Activated naive CD8-positive, alpha-beta T cell treated with anti-CD3 and anti-CD28 coated beads, Interleukin-2, amount 10 ng/mL, durations not matched to agents 7 days and 5 days (primary cell): ENCODE measurements at regions not wholly inside any gene's neighbourhood (a gene's known extent, or its start where the extent isn't known, plus 50 kb on each side); places are given as distances from the start of the nearest gene placed in this dataset.
"Not testable (repeated sequence)": the region's sequence is repeated elsewhere in the genome, so short reads cannot be mapped to it uniquely, and the experiment has no call there.

Experiments used
- ATAC-seq: fragments of 150-1000 bp; cut with Tn5 transposase; one replicate; pipeline ENCODE4 v1.10.0; 2021; ENCODE audit warnings: low read depth, moderate library complexity
- POLR2A ChIA-PET: fragments of 350-600 bp; sonication (Branson Sonifier 250); formaldehyde crosslinking; loops from one replicate; lab custom pipeline; 2021; ENCODE audit warnings: antibody characterized with exemption; lab: Charles Lee
- DNase-seq: peaks from one replicate; pipeline ENCODE4 v3.0.0; 2021
- H3K27ac Mint-ChIP-seq: one replicate; pipeline ENCODE4 v1.8.0; 2022; ENCODE audit warnings: mild to moderate bottlenecking, mixed read lengths
- H3K27me3 Mint-ChIP-seq: one replicate; pipeline ENCODE4 v1.8.0; 2022; ENCODE audit warnings: mild to moderate bottlenecking, moderate library complexity, mixed read lengths
- H3K36me3 Mint-ChIP-seq: one replicate; pipeline ENCODE4 v1.8.0; 2021; ENCODE audit warnings: mild to moderate bottlenecking, mixed read lengths
- H3K4me1 Mint-ChIP-seq: one replicate; pipeline ENCODE4 v1.8.0; 2021; ENCODE audit warnings: mixed read lengths
- H3K4me3 Mint-ChIP-seq: one replicate; pipeline ENCODE4 v1.8.0; 2022; ENCODE audit warnings: mild to moderate bottlenecking, moderate library complexity, mixed read lengths
- H3K9me3 Mint-ChIP-seq: one replicate; pipeline ENCODE4 v1.8.0; 2021; ENCODE audit warnings: mixed read lengths

- no peaks in the 10 kb centered on the region for H3K27me3 Mint-ChIP-seq
- POLR2A ChIA-PET = no interaction called here
- no peaks in the 10 kb centered on the region for H3K4me1 Mint-ChIP-seq
- DNase-seq = no peak
- H3K4me3 Mint-ChIP-seq = no peak overlapping the region
- peaks cover 7% of the 10 kb centered on the region for H3K9me3 Mint-ChIP-seq
- peak overlapping the region; percentile 28 for H3K27ac Mint-ChIP-seq
- no peaks in the 10 kb centered on the region for H3K36me3 Mint-ChIP-seq
- ATAC-seq = no peak
These were observed 137.9 kb upstream of the HS3ST4 start for GRCh38 chr16:25553711-25554436.

GRCh38 chr16:25550647-25551046, 141.1 kb upstream of the HS3ST4 start:
- POLR2A ChIA-PET = no interaction called here
- Mint-ChIP-seq H3K36me3 (no peaks in the 10 kb centered on the region), H3K27ac (no peak overlapping the region), H3K4me3 (no peak overlapping the region), H3K27me3 (no peaks in the 10 kb centered on the region), H3K4me1 (no peaks in the 10 kb centered on the region), H3K9me3 (peaks cover 2% of the 10 kb centered on the region)
- ATAC-seq (no peak), DNase-seq (no peak)

GRCh38 chr16:25546791-25547190, 145.0 kb upstream of the HS3ST4 start:
- POLR2A ChIA-PET = no interaction called here
- DNase-seq (no peak), ATAC-seq (no peak)
- Mint-ChIP-seq H3K36me3 (no peaks in the 10 kb centered on the region), H3K27ac (no peak overlapping the region), H3K27me3 (peaks cover 2% of the 10 kb centered on the region), H3K9me3 (no peaks in the 10 kb centered on the region), H3K4me3 (no peak overlapping the region), H3K4me1 (no peaks in the 10 kb centered on the region)

DNA sequence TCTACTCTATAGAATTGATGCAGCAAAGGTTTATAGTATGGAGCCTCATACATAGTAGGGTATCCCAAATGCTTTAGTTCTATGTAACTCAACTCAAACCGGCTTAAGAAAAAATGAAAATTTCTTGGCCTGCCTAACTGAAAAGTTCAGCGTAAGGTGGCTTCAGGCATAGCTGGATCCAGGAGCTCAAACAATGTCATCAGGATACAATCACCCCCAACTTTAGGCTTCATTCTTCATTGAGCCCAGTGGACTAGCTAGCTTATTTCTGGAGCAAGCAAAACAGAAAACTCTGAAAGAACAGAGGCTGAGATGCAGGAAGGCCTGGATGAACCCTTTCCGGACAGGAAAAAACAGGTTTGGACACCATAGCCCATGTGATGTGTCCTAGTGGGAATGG, 147.5 kb upstream of the HS3ST4 start:
- POLR2A ChIA-PET = no interaction called here
- Mint-ChIP-seq H3K4me3 (no peak overlapping the region), H3K4me1 (no peaks in the 10 kb centered on the region), H3K27me3 (peaks cover 2% of the 10 kb centered on the region), H3K9me3 (no peaks in the 10 kb centered on the region), H3K36me3 (no peaks in the 10 kb centered on the region), H3K27ac (no peak overlapping the region)
- DNase-seq (no peak), ATAC-seq (no peak)

DNA sequence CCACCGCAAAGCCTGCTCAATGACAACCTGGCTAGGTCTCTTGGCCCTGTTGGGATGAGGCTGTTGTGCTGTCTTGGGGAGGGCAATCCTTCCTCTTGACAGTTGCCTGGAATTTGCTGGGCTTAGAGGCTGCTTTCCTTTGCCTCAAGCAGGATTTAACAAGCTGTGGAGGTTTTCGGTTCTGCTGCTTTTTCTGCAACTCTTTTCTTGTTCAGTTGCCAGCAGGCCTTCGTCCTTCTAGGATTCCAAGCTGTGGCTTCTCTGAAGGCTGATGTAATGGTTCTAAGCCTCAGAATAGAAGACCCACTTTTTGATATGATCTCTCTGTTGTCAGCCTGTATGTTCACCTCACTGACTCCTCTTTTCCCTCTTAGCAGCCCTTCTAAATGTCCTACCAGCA, 149.5 kb upstream of the HS3ST4 start:
- no peaks in the 10 kb centered on the region for H3K9me3 Mint-ChIP-seq

GRCh38 chr16:25539767-25540166, 152.0 kb upstream of the HS3ST4 start:
- H3K4me3 Mint-ChIP-seq, DNase-seq, H3K9me3 Mint-ChIP-seq, H3K4me1 Mint-ChIP-seq, ATAC-seq, H3K27ac Mint-ChIP-seq, H3K27me3 Mint-ChIP-seq, POLR2A ChIA-PET, H3K36me3 Mint-ChIP-seq: not testable (repeated sequence)

More for the DNA sequence above, 149.5 kb upstream of the HS3ST4 start:
- no peak overlapping the region for H3K27ac Mint-ChIP-seq
- no peaks in the 10 kb centered on the region for H3K4me1 Mint-ChIP-seq
- H3K27me3 Mint-ChIP-seq = peaks cover 2% of the 10 kb centered on the region
- POLR2A ChIA-PET = no interaction called here
- no peak overlapping the region for H3K4me3 Mint-ChIP-seq
- DNase-seq (no peak), ATAC-seq (no peak)
- no peaks in the 10 kb centered on the region for H3K36me3 Mint-ChIP-seq

DNA sequence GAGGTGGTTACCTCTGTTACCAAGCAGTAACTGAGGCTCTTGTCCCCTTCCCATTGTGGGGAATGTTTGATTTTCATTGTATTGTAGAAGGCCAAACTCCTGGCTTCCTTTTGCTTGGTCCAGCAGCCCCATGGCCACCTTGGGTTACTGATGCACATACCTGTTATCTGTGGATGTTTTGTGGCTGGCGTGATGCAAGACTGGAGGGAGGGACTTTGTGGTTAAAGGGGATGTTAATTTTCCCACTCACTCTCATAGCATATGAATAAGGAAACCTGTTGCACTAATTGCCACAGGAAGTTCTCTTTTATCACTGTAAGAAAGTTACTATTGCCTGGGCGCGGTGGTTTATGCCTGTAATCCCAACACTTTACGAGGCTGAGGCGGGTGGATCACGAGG, 168.6 kb upstream of the HS3ST4 start:
- H3K4me1 Mint-ChIP-seq = no peaks in the 10 kb centered on the region
- no peak overlapping the region for H3K27ac Mint-ChIP-seq
- no peak for DNase-seq
- H3K27me3 Mint-ChIP-seq = no peaks in the 10 kb centered on the region
- POLR2A ChIA-PET = no interaction called here
- H3K4me3 Mint-ChIP-seq = no peak overlapping the region
- H3K36me3 Mint-ChIP-seq = no peaks in the 10 kb centered on the region
- H3K9me3 Mint-ChIP-seq = no peaks in the 10 kb centered on the region
- ATAC-seq = no peak

DNA sequence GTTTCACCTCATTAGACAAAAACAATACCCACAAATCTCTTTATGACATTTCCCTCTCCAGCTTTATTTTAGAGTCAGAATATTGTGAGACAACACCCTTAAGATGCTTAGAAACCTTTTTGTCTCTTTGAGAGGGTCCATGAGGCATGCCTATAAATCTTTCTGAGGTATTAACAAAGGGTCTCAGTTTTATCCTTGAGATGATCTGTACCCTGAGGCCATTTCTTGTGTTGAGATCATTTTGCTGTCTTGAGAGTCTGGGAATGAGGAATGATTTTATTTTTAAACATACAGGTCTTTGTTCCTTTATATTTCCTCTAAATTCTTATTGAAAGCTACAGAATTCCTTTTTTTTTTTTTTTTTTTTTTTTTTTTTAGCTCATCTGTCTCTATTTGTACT, 179.7 kb upstream of the HS3ST4 start:
- Mint-ChIP-seq H3K9me3 (no peaks in the 10 kb centered on the region), H3K4me3 (no peak overlapping the region), H3K27me3 (peaks cover 2% of the 10 kb centered on the region), H3K27ac (no peak overlapping the region), H3K4me1 (no peaks in the 10 kb centered on the region), H3K36me3 (no peaks in the 10 kb centered on the region)
- POLR2A ChIA-PET = no interaction called here
- ATAC-seq (no peak), DNase-seq (no peak)

GRCh38 chr16:25509456-25509855, 182.3 kb upstream of the HS3ST4 start:
- no peaks in the 10 kb centered on the region for H3K9me3 Mint-ChIP-seq
- no peaks in the 10 kb centered on the region for H3K4me1 Mint-ChIP-seq
- no peak overlapping the region for H3K27ac Mint-ChIP-seq
- no peak for ATAC-seq
- no peak for DNase-seq
- H3K27me3 Mint-ChIP-seq = peaks cover 2% of the 10 kb centered on the region
- no peak overlapping the region for H3K4me3 Mint-ChIP-seq
- POLR2A ChIA-PET = no interaction called here
- H3K36me3 Mint-ChIP-seq = no peaks in the 10 kb centered on the region

DNA sequence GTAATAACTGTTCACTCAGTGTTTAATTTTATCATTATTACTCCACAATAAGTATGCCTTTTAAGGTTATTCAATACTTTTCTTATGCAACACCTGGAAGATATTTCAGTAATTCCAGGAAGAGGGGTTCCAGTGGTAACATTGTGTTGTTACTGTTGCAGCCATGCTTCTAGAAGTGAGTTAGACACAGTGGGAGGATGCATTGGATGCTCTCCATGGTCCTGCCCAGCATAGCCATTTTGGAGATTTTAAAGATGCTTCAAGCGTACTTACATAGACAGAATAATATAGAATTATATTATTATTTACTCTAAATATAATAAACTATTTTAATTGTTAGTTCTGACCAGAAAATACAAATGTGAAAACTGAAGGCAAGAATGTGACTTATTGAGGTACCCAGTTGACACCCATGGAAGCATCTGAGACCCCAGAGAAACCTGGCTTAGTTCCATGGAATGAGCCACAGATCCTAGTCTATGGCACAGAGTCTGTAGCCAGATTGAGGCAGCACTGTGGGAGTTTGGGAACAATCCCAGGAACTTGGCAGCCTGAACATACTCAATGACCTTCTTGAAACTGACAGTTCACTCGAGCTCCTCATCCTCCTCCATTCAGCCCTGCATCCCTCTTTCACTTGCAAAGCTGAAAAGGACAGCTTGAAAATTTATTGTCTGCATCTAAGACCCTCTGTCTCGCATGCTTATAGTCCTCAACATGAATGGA, 190.1 kb upstream of the HS3ST4 start:
- POLR2A ChIA-PET = no interaction called here
- H3K4me3 Mint-ChIP-seq = no peak overlapping the region
- DNase-seq = no peak
- H3K27ac Mint-ChIP-seq = no peak overlapping the region
- no peaks in the 10 kb centered on the region for H3K4me1 Mint-ChIP-seq
- H3K36me3 Mint-ChIP-seq = no peaks in the 10 kb centered on the region
- H3K27me3 Mint-ChIP-seq = peaks cover 2% of the 10 kb centered on the region
- ATAC-seq = no peak
- H3K9me3 Mint-ChIP-seq = no peaks in the 10 kb centered on the region

- Mint-ChIP-seq H3K36me3 (no peaks in the 10 kb centered on the region), H3K9me3 (no peaks in the 10 kb centered on the region), H3K4me3 (no peak overlapping the region), H3K4me1 (no peaks in the 10 kb centered on the region), H3K27ac (no peak overlapping the region), H3K27me3 (peaks cover 6% of the 10 kb centered on the region)
- ATAC-seq (no peak), DNase-seq (no peak)
- POLR2A ChIA-PET = no interaction called here
These were observed 197.5 kb upstream of the HS3ST4 start for GRCh38 chr16:25494292-25494691.

- no peak overlapping the region for H3K4me3 Mint-ChIP-seq
- no peaks in the 10 kb centered on the region for H3K9me3 Mint-ChIP-seq
- no peak for DNase-seq
- no peak overlapping the region for H3K27ac Mint-ChIP-seq
- POLR2A ChIA-PET = no interaction called here
- H3K27me3 Mint-ChIP-seq = peaks cover 6% of the 10 kb centered on the region
- no peaks in the 10 kb centered on the region for H3K4me1 Mint-ChIP-seq
- no peaks in the 10 kb centered on the region for H3K36me3 Mint-ChIP-seq
- ATAC-seq = no peak
These were observed 198.5 kb upstream of the HS3ST4 start for GRCh38 chr16:25493136-25493811.

GRCh38 chr16:25488435-25488834, 203.3 kb upstream of the HS3ST4 start:
- Mint-ChIP-seq H3K27me3 (peaks cover 8% of the 10 kb centered on the region), H3K27ac (no peak overlapping the region), H3K4me1 (no peaks in the 10 kb centered on the region), H3K4me3 (no peak overlapping the region), H3K36me3 (no peaks in the 10 kb centered on the region), H3K9me3 (no peaks in the 10 kb centered on the region)
- ATAC-seq (no peak), DNase-seq (no peak)
- POLR2A ChIA-PET = no interaction called here

DNA sequence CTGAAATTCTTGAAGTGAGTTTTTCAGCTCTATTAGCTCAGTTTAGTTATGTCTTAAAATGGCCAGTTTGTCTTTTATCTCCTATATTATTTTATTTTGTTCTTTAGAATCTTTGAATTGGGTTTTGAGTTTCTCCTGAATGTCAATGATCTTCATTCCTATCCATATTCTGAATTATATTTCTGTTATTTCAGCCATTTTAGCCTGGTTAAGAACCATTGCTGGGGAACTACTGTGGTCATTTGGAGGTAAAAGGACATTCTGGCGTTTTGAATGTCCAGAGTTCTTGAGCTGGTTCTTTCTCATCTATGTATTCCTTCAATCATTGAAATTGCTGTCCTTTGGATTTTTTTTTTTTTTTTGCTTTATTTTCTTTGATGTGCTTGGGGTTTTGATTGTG, 203.9 kb upstream of the HS3ST4 start:
- ATAC-seq (no peak), DNase-seq (no peak)
- peaks cover 8% of the 10 kb centered on the region for H3K27me3 Mint-ChIP-seq
- no peak overlapping the region for H3K4me3 Mint-ChIP-seq
- H3K9me3 Mint-ChIP-seq = no peaks in the 10 kb centered on the region
- no peak overlapping the region for H3K27ac Mint-ChIP-seq
- H3K4me1 Mint-ChIP-seq = no peaks in the 10 kb centered on the region
- POLR2A ChIA-PET = no interaction called here
- H3K36me3 Mint-ChIP-seq = no peaks in the 10 kb centered on the region
